HL-60 (cell line): ENCODE measurements at regions not wholly inside any gene's neighbourhood (a gene's known extent, or its start where the extent isn't known, plus 50 kb on each side); places are given as distances from the start of the nearest gene placed in this dataset.

Experiments
- DNase-seq, 2 experiments: peaks; one replicate each; pipeline ENCODE4 v3.0.0-alpha.2; 2010 to 2020; ENCODE audit warnings: low read depth in 1 of 2, low spot score in 1 of 2
- H3K27ac ChIP-seq: fragments of 250-450 bp; sonication (Bioruptor Pico); replicated peaks from 2 replicates; pipeline ENCODE4 v1.5.1; 2020; ENCODE audit warnings: mild to moderate bottlenecking, moderate library complexity
- H3K27me3 ChIP-seq: fragments of 250-450 bp; sonication (Bioruptor Pico); 2 replicates; pipeline ENCODE4 v1.5.1; 2021; ENCODE audit warnings: mild to moderate bottlenecking, moderate library complexity; ENCODE audit not compliant: insufficient read depth, poor library complexity, severe bottlenecking
- H3K4me3 ChIP-seq: replicated peaks from 2 replicates; pipeline ENCODE4 v1.5.1; 2011; ENCODE audit warnings: mild to moderate bottlenecking, control low read depth, low read length; ENCODE audit not compliant: insufficient read depth
- GABPA ChIP-seq: IDR thresholded peaks from 2 replicates; pipeline ENCODE4 v1.6.1; 2012; ENCODE audit warnings: low read depth
- POLR2AphosphoS5 ChIP-seq: IDR thresholded peaks from 2 replicates; pipeline ENCODE4 v1.6.1; 2012; ENCODE audit warnings: low read depth
- SPI1 ChIP-seq: IDR thresholded peaks from 2 replicates; pipeline ENCODE4 v1.6.1; 2012; ENCODE audit warnings: low read depth, mild to moderate bottlenecking, borderline replicate concordance
- TF ChIP-seq, protein P1 (sequence below): IDR thresholded peaks from one replicate; pipeline ENCODE4 v1.5.1; 2011; ENCODE audit warnings: low read length, control low read depth, inconsistent platforms; ENCODE audit not compliant: insufficient read depth
- TF ChIP-seq, protein P2 (sequence below): IDR thresholded peaks from 2 replicates; pipeline ENCODE4 v1.6.1; 2012; ENCODE audit warnings: low read depth; ENCODE audit not compliant: insufficient replicate concordance

DNA sequence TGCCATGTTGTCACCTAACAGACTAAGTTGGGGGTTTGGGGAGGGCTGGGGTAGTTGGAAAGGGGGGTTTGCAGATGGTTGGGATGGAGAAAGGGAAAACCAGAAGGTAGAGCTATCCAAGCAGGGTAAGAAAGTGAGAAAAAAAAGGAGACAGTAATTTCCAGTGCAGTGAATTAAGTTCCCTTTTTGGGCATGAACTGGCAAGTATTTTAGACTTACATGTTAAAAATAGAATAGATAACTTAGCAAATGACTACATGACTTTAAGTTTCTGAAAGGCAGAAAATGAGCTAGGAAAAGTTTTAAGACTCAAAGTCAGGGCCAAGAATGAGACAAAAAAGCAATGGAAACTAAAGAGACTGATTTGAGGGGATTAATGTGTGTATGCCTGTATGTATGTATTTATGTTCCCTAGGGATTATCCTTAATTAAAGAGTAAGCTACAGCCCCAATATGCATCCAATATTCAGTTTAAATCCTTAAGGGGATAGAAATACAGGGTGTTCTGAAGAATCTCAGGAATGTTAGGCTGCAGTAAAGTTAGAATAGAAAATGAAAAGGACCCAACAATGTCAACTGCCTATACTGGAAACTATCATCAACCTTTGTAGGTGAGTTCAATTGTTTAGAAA lies 285.2 kb upstream of the MME start:
- Histone ChIP-seq H3K27ac (no peak overlapping the region), H3K4me3 (no peak overlapping the region), H3K27me3 (no peaks in the 10 kb centered on the region)
- TF ChIP-seq POLR2AphosphoS5: no peak
- DNase-seq: no peak

DNA sequence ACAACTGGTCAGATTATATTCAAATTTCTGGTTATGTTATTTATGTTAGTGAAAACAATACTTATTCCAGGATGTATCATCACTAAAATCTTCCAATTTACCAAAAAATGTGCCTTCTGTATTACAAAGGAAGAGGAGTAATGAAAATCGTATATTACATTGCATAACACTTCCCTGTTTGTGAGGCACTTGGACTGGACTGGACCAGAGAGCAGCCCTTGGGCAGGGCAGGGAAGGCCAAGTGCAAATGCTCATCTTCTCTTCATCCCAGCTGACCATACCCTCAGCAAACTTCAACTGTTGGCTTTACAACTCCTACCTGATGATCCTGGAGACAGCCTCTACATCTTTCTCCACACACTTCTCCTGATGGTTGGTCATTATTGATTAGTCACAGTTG lies 285.7 kb upstream of the MME start:
- Histone ChIP-seq H3K27me3 (no peaks in the 10 kb centered on the region), H3K27ac (no peak overlapping the region), H3K4me3 (no peak overlapping the region)
- no peak for DNase-seq
- TF ChIP-seq, protein P1, sequence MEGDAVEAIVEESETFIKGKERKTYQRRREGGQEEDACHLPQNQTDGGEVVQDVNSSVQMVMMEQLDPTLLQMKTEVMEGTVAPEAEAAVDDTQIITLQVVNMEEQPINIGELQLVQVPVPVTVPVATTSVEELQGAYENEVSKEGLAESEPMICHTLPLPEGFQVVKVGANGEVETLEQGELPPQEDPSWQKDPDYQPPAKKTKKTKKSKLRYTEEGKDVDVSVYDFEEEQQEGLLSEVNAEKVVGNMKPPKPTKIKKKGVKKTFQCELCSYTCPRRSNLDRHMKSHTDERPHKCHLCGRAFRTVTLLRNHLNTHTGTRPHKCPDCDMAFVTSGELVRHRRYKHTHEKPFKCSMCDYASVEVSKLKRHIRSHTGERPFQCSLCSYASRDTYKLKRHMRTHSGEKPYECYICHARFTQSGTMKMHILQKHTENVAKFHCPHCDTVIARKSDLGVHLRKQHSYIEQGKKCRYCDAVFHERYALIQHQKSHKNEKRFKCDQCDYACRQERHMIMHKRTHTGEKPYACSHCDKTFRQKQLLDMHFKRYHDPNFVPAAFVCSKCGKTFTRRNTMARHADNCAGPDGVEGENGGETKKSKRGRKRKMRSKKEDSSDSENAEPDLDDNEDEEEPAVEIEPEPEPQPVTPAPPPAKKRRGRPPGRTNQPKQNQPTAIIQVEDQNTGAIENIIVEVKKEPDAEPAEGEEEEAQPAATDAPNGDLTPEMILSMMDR: no peak
- no peak for TF ChIP-seq GABPA
- TF ChIP-seq SPI1: no peak; the same call in 1 of the 2 replicates
- TF ChIP-seq POLR2AphosphoS5: no peak
- TF ChIP-seq, protein P2, sequence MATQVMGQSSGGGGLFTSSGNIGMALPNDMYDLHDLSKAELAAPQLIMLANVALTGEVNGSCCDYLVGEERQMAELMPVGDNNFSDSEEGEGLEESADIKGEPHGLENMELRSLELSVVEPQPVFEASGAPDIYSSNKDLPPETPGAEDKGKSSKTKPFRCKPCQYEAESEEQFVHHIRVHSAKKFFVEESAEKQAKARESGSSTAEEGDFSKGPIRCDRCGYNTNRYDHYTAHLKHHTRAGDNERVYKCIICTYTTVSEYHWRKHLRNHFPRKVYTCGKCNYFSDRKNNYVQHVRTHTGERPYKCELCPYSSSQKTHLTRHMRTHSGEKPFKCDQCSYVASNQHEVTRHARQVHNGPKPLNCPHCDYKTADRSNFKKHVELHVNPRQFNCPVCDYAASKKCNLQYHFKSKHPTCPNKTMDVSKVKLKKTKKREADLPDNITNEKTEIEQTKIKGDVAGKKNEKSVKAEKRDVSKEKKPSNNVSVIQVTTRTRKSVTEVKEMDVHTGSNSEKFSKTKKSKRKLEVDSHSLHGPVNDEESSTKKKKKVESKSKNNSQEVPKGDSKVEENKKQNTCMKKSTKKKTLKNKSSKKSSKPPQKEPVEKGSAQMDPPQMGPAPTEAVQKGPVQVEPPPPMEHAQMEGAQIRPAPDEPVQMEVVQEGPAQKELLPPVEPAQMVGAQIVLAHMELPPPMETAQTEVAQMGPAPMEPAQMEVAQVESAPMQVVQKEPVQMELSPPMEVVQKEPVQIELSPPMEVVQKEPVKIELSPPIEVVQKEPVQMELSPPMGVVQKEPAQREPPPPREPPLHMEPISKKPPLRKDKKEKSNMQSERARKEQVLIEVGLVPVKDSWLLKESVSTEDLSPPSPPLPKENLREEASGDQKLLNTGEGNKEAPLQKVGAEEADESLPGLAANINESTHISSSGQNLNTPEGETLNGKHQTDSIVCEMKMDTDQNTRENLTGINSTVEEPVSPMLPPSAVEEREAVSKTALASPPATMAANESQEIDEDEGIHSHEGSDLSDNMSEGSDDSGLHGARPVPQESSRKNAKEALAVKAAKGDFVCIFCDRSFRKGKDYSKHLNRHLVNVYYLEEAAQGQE: no peak

DNA sequence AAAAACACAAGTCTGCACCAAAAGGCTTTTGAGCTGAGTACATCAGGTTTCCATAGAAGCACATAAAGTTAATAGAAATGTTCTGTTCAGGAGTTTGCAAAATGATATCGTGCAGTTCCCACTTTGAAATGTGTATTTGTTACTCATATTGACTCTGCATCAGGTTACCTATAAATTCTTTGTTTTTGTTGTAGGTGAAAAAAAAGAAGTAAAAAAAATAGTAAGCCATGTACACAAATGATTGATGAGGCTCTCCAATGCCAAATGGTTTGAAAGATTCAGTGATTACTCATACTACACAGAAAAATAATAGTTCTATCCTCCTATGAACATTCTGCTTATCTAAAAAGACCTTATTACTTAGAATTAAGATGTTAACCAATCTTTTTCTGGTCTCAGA lies 287.3 kb upstream of the MME start:
- TF ChIP-seq SPI1 (no peak), POLR2AphosphoS5 (no peak), GABPA (no peak)
- TF ChIP-seq, protein P2: no peak
- TF ChIP-seq, protein P1: no peak
- H3K4me3 ChIP-seq: no peak overlapping the region
- no peak for DNase-seq
- H3K27me3 ChIP-seq: no peaks in the 10 kb centered on the region
- H3K27ac ChIP-seq: no peak overlapping the region

GRCh38 chr3:154791611-154792010 lies 288.5 kb upstream of the MME start:
- Histone ChIP-seq H3K27ac (no peak overlapping the region), H3K27me3 (no peaks in the 10 kb centered on the region), H3K4me3 (no peak overlapping the region)
- no peak for TF ChIP-seq POLR2AphosphoS5
- TF ChIP-seq, protein P2: no peak
- TF ChIP-seq, protein P1: no peak
- no peak for DNase-seq
